ENCODE measurements at regions not wholly inside any gene's neighbourhood (a gene's known extent, or its start where the extent isn't known, plus 50 kb on each side); places are given as distances from the start of the nearest gene placed in this dataset.
"Not testable (repeated sequence)": the region's sequence is repeated elsewhere in the genome, so short reads cannot be mapped to it uniquely, and the experiment has no call there.

GRCh38 chr2:122077114-122077513 is 321.7 kb downstream of the TSN start:
- no peak for DNase-seq

GRCh38 chr2:122077771-122078170 is 322.3 kb downstream of the TSN start:
- DNase-seq = no peak

- no peak for DNase-seq
Observed at GRCh38 chr2:122078451-122078850, 323.0 kb downstream of the TSN start.

- DNase-seq = no peak
Observed at GRCh38 chr2:122079844-122080243, 324.4 kb downstream of the TSN start.

- DNase-seq = no peak
Observed at GRCh38 chr2:122080316-122080715, 324.9 kb downstream of the TSN start.

GRCh38 chr2:122080871-122081270 is 325.4 kb downstream of the TSN start:
- DNase-seq = no peak

- DNase-seq = no peak
Observed at GRCh38 chr2:122081751-122082150, 326.3 kb downstream of the TSN start.

GRCh38 chr2:122083256-122084048 is 328.0 kb downstream of the TSN start:
- no peak for DNase-seq

- not testable (repeated sequence) for DNase-seq
Observed at GRCh38 chr2:122085672-122086071, 330.2 kb downstream of the TSN start.

- no peak for DNase-seq
Observed at GRCh38 chr2:122094557-122094956, 339.1 kb downstream of the TSN start.

- DNase-seq = no peak
Observed at GRCh38 chr2:122096761-122097160, 341.3 kb downstream of the TSN start.

- DNase-seq = no peak
Observed at GRCh38 chr2:122098306-122098705, 342.9 kb downstream of the TSN start.

GRCh38 chr2:122100346-122100745 is 344.9 kb downstream of the TSN start:
- no peak for DNase-seq

- DNase-seq = no peak
Observed at GRCh38 chr2:122100756-122101155, 345.3 kb downstream of the TSN start.

GRCh38 chr2:122101319-122101718 is 345.9 kb downstream of the TSN start:
- DNase-seq = no peak

GRCh38 chr2:122105171-122105876 is 349.9 kb downstream of the TSN start:
- no peak for DNase-seq

- no peak for DNase-seq
Observed at GRCh38 chr2:122105877-122106206, 350.4 kb downstream of the TSN start.

- no peak for DNase-seq
Observed at GRCh38 chr2:122108186-122108585, 352.7 kb downstream of the TSN start.

- no peak for DNase-seq
Observed at GRCh38 chr2:122112216-122113005, 357.0 kb downstream of the TSN start.

GRCh38 chr2:122114421-122114820 is 359.0 kb downstream of the TSN start:
- no peak for DNase-seq

- DNase-seq = no peak
Observed at GRCh38 chr2:122117371-122117770, 361.9 kb downstream of the TSN start.

GRCh38 chr2:122129399-122129798 is 373.9 kb downstream of the TSN start:
- no peak for DNase-seq

- no peak for DNase-seq
Observed at GRCh38 chr2:122132147-122132691, 376.8 kb downstream of the TSN start.

Data from CD4-positive, alpha-beta T cell treated with Interleukin-12 subunit alpha and Interleukin-12 subunit beta, for 1 hour (primary cell).